Stimulated activated CD4-positive, alpha-beta T cell treated with anti-CD3 and anti-CD28 coated beads, TNF-alpha, amount 100 ng/mL, for 1 hour (primary cell): ENCODE measurements at regions not wholly inside any gene's neighbourhood (a gene's known extent, or its start where the extent isn't known, plus 50 kb on each side); places are given as distances from the start of the nearest gene placed in this dataset.
"Not testable (repeated sequence)": the region's sequence is repeated elsewhere in the genome, so short reads cannot be mapped to it uniquely, and the experiment has no call there.

Source experiments
- DNase-seq, 3 donors: peaks; one replicate each; pipeline ENCODE4 v3.0.0-alpha.2; 2020; ENCODE audit warnings: low read depth in 3 of 3, low spot score in 1 of 3

DNA sequence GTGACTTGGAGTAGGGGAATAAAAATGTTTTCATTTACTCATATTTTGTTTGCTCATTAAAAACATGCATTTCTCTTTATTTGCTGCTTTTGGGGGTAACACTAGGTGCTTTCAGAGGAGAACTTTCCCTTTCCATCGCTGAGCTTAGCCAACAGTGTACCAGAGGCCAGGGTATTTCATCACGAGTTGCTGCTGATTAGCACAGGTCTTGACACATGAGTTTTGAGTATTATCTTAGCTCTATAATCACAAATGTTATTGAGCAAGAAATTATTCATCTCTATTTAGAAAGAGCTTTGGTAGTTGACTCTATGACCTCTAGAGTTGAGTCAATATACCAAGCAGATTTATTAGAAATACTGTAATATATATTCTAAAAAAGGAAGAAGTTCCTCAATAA is 375.9 kb downstream of the NXPH1 start:
- DNase-seq = no peak

DNA sequence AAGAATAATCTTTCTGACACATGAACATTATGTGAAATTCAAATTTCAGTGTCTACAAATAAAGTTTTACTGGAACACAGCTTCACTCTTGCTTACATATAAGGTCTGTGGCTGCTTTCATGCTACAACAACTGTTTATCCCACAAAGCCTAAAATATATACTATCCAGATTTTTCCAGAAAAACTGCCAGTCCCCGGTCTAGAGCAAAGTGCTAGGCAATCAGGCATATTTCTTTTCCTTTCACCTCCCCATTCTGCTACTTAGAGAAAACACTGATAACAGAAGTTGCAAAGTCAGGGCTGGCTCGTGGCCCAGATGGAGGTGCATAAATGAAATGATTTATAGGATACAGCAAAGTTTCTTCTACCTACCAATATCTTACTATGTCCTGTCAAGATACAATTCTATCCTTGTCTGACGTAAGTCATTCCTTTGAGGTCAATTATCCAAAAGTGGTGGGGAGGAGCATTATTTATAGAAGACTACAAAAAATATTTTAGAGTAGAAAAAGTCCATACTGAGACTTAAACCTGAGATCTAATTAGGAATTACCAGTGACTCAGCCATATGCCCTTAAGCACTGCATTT is 384.1 kb downstream of the NXPH1 start:
- DNase-seq = no peak

DNA sequence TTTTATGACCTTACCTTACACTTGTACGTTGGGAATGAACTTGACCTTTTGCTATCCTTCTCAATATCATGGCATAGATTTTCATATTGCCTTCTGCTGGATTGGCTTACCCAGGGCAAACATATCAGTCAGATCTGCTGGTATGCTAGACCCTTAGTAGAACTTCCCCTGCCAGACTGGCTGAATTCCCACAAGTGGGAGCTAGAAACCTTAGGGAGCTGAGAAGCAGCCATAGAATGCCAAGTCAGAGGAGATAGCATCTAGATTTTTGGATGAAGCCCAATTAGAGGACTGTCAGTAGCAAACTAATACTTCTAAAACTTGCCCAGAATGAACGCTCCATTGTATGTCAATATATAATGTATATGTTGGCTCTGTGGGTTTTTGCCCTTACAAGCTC is 385.0 kb downstream of the NXPH1 start:
- DNase-seq = no peak

DNA sequence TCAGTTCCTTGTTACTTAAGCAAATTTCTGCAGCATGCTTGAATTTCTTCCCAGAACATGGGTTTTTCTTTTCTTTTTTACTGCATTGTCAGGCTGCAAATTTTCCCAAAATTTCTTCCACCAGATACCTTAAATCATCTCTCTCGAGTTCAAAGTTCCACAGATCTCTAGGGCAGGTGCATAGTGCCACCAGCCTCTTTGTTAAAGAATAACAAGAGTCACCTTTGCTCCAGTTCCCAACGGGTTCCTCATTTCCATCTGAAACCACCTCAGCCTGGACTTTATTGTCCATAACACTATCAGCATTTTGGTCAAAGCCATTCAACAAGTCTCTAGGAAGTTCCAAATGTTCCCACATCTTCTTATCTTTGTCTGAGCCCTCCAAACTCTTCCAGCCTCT is 389.2 kb downstream of the NXPH1 start:
- no peak for DNase-seq

DNA sequence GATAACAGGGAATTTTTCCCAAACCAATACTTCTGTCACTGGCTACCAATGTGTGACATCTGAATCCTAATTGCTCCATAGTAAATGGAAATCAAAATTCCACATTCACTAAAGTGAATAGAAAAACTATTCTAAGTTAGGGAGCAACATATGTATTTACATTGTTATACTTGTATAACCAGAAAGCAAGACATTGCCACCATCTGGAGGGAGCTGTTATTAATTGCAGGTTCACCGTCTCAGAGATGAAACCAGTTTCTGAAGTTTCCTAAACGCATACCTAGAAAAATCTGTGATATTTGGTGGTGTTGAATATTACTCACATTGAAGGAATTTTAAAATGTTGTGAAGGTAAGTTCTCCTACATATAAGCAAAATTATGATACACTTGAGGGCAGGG is 390.1 kb downstream of the NXPH1 start:
- no peak for DNase-seq

DNA sequence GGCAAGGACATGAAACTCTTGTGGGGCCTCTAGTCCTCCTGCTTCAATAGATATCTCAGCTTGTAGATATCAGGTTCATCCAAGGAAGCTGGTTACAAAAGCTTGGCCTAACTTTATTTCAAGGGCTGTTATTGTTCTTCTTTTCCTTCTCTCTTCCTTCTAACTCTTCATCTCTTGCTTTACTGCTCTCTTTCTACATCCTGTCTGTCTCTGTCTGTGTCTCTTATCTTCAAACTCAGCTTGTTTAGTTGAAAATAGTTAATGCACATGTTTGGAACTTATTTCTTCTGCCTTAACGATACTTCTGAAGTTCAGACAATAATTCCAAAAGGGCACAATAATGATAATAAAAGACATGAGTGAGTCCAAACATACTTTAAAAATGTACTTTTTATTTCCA is 393.9 kb downstream of the NXPH1 start:
- no peak for DNase-seq

DNA sequence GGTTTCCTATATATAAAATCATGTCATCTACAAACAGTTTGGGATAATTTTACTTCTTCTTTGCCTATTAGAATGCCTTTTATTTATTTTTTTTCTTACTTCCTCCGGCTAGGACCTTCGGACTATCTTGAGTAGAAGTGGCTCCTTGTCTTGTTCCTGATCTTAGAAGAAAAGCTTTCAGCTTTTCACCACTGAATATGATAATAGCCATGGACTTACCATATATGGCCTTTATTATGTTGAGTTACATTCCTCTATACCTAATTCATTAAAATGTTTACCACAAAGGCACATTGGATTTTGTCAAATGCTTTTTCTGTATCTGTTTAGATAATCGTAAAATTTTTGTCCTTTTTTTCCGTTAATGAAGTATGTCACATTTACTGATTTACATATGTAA is 395.7 kb downstream of the NXPH1 start:
- no peak for DNase-seq

DNA sequence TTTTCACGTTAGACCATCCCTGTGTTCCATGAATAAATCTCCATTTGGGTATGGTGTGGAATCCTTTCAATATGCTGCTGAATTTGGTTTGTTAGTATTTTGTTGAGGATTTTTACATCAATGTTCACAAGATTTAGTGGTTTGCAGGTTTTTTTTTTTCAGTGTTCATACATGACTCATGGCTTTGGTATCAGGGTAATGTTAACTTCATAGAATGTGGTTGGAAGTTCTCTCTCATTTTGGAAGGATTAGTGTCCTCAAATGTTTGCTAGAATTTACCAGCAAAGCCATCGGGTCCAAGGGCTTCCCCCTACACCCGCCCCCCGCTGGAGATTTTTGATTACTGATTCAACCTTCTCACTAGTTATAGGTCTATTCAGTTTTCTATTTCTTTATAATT is 398.0 kb downstream of the NXPH1 start:
- DNase-seq = no peak

DNA sequence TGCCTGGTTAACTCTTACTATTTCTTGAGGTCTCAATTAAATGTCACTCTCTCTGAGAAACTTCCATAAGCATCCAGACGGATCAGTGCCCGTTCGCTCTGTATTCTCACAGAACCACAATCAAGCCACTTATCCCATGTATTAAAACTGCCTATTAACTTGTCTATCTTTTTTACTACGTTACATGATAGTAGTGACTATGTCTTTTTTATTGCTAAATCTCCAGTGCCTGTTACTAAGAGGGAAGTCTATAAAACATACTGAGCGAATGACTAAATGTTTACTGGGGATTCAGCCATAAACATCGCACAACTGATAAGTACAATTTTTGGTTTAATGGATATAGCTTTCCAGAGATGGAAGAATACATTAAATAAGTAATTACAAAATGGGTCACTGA is 399.9 kb downstream of the NXPH1 start:
- no peak for DNase-seq

DNA sequence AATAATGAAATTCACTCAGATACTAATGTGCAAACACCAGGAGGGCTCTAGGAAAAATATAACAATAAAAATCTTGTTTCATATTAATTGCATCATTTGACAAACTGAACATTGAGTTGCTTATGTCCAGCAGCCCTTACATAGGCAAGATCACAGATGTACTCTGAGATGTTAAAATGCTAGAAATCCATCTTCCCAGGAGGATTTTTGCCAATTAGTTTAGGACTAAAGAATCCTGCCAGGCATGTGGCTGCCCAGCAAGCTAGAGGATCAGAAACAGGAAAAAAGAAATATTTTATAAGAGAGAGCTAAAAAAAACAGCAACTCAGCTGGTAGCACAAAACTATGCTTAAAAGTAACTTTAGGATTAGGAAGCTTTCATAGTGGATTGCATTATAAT is 407.8 kb downstream of the NXPH1 start:
- no peak for DNase-seq

DNA sequence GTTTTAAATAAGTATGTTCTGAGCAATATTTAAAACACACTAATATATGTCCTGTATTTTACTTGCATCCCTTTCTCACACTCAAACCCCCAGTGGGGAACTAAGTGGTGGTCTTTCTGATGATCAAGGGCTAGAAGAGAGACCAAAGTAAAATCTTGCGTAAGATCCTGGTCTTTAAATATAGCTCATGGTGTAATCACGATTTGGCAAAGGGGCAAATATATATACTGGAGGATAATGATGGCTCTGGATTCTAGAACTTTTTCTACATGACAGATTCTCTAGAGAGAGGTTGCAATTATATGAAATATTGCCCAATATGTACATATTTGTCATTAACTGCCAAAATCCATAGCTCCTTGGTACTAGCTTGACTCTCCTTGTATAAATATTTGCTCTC is 438.3 kb downstream of the NXPH1 start:
- no peak for DNase-seq

DNA sequence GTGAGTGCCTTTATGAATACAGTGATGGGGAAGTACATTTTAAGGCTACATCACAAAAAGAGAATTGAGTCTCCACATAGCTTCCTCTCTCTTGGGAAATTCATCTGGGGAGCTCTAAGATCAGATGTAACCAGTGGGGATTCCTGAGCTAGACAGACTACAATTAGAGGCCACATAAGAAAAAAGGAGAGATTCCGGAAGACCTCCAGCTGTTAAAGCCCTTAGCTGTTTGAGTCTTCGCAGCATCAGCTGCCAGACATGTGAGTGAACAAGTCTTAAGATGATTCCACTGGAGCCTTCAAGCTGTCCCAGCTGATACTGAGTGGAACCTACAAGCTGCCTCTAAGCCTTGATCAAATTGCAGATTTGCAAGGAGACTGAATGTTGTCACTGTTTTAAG is 448.5 kb downstream of the NXPH1 start:
- DNase-seq = no peak

DNA sequence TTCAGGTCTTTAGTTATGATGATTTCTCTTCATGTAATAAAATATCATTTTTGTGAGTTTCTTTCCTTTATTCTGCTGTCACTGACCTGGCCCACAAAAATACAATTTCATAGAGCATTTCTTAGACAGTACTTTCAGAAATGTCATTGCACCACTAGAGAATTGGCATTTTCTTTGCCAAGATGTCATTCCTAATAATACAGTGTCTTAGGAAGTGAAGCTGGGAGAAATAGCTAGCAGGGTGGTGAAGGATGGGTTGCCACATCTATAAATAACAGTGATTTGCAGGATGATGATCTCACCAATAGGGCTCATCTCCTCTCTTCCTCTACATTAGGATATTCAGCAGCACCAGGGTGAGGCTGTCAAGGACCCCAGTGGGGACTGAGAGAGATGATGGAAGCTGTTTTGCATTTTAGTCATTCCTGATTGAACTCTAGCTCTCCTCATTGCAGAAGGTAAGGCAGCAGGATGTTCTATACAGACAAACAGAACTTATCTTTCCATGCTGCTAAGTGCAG is 452.1 kb downstream of the NXPH1 start:
- DNase-seq = no peak

DNA sequence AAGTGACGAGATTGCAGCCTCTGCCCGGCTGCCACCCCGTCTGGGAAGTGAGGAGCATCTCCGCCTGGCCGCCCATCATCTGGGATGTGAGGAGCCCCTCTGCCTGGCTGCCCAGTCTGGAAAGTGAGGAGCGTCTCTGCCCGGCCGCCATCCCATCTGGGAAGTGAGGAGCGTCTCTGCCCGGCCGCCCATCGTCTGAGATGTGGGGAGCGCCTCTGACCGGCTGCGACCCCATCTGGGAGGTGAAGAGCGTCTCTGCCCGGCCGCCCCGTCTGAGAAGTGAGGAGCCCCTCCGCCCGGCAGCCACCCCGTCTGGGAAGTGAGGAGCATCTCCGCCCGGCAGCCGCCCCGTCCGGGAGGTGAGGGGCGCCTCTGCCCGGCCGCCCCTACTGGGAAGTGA is 456.9 kb downstream of the NXPH1 start:
- DNase-seq = not testable (repeated sequence)

DNA sequence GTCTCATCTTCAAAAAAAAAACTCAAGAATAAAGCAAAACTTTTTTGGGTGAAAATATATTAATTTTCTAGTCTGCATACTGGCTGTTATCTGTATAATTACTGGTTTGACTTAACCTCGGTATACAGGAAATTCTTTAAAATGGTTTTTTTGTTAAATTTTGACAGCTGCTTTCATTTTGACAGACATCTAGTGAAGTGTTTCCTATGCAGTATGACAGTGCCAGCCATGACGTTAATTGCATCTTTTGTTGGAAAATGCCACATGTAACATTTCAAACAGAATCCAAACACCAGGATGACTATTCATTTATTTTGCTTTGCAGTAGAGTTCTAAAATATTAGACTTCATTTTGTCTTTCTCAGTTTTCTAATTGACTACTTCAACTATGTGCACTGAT is 460.4 kb downstream of the NXPH1 start:
- no peak for DNase-seq

DNA sequence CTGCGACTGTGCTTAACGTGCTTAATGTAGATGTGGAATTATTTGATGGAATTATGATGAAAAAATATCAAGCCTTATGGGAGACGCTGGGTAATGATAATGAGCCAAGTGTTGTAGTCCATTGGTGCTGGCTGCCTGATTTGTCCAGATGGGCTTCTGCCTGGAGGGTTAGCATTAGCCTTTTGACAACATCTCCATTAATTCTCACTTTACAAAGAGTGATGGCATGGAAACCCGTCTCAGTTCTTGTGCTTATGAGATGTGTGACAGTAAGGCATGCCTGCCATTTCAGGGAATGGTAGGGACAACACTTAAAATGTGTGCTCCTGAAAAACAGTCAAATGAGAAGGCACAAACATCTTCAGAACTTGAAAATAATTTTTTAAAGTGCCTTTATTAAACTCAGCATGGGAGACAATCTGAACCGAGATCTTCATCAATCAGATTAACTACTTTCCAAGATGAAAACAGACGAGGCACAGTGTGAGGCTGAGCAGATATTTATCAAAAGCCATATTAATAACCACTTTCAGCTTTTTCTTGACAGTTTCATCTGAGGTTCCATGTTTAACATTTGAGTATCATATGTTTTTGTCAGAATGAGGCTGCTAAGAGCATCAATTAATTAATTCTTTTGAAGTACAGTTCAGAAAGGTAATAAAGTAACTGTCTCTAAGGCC is 473.1 kb downstream of the NXPH1 start:
- no peak for DNase-seq

DNA sequence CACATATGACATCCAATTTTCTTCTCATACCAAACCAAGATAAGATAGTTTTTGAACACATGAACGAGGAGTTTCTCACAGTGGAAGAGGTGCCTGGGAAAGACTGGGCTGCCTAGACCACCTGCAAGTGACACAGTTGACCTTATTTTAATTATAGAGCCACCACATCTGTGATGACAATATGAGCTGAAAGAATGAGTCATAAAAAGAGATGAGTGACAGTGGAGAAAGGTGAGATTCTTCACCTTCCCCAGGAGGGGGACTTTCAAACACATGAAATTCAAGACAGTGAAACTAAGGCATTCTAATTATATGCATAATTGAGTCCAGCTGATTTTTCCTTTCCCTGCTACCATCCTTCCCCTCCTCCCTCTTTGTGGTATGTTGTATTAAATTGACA is 475.5 kb downstream of the NXPH1 start:
- DNase-seq = no peak

DNA sequence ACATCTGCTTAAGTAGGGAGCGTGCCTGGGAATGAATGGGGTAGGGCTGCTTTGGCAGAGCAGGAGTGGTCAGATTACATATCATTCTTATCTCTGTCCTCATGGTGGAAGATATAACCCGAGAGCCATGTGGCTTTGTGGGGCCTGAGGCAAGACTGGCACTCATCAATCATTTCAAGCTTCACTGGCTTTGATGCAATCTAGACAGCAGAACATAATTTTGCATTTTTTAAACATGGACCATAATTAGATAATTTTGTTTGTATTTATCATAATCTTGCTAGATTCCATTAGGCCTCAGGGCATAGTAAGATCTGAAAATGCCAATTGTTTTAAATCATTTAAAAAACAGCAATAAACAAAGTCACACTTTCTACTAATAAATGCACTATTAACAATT is 480.3 kb downstream of the NXPH1 start:
- DNase-seq = no peak

DNA sequence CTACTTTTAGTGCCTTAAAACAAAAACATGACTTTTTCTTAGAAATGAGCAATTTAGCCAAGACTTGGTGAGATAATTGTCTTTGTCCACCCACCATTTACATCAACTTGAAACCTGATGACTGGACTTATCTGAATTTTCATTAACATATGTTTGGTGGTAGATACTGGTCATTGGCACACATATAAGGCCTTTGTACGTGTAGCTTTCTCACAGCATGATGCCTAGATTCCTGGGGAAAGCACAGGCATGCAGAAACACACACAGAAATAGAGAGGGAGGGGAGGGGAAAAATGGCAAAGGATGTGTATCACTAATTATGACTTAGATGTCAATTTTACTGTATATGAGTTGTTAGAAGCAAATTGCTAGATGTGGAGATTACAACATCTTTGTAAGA is 488.4 kb downstream of the NXPH1 start:
- DNase-seq = no peak

DNA sequence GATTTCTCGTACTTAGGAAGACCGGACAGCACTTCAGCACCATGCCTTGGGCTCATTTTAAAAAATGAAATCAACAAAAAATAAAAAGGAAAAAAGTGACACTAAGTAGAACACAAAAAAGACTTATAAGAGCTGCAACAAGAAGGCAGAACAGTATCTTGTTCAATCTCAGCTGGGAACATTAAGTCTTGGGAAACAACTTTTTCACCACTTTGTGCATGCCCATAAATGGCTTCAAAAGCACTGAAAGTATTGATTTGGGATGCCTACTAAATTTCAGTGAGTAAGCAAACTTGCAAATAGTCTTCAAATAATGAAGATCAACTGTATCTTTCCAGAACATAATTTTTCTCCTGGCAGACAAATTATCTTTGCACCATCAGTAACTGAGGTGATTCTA is 489.3 kb downstream of the NXPH1 start:
- no peak for DNase-seq

DNA sequence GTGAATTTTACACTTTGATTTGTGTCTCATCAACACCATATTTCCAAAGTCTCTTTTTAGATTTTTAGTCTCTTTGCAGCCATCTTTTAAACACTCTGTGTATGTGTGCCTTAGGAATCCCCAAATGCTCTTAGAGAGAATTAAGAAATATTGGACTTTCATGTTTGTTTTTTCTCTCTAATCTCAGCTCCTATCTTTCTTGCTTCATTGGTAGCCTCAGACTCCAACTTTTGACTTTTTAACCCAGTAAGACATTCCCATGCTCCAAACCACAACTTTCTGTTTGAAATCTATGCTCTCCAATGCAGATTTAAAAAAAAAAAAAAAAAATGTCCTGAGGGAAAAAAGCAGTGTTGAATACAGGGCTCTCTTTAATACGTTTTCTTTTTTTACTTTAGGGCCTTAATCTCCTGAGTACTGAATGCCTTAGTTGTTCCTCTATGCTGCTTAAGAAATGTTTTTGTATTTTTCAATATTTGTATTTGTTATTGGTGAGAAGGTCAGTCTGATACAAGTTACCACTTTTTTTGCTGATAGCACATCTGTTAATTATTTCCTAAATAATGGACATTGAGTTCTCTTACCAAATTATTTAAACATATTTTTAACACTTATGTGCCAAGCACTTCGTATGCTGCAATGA is 489.9 kb downstream of the NXPH1 start:
- DNase-seq = no peak

DNA sequence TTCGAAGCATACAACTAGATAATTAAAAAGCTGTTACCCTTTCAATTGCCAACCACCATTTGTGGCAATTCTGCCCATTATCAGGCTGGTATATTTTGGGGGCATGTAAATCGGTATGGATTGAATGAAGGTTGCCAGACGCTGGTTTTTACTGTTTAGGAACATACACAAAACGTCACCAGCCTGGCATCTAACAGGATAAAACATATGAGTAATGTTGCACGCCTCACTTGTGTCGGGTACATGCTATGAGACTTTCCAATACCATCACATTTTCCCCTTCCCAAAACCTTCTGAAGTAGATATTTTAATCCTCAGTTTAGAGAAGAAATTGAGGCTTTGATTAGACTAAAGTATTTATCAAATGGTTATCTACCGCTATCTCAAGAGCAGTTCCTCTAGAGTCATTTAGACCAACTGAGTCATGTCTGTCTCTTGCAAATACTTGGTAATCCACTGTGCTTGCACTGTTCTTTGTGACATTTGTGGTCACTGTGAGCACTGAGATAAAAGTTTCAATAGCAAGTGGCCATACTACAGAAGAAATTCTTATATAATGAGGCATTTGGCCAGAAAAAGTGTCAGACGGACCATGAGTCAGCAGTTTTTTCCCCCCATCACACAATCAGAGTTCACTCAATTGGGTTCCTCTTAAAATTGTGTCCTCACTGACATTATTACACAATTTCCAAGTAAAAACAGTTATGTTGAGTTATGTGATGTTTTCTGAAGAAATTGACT is 498.7 kb downstream of the NXPH1 start:
- no peak for DNase-seq
